K562 (cell line): ENCODE measurements at regions not wholly inside any gene's neighbourhood (a gene's known extent, or its start where the extent isn't known, plus 50 kb on each side); places are given as distances from the start of the nearest gene placed in this dataset.

Source experiments
- ATAC-seq: fragments of 200-7000 bp; cut with Tn5 transposase; 3 replicates; pipeline ENCODE4 v1.9.1; 2020; ENCODE audit warnings: moderate library complexity
- BruUV-seq: library from RNA; stranded (reverse); fragments of 400-500 nt; replicated peaks from 2 replicates; lab custom pipeline; 2021; lab: Mats Ljungman, UMichigan
- CTCF ChIA-PET: fragments of 300-600 bp; formaldehyde crosslinking; extraction: SDS; loops from one replicate; lab custom pipeline; 2021; ENCODE audit warnings: low intra/inter-chr PET ratio; lab: Yijun Ruan, JAX
- POLR2A ChIA-PET: fragments of 300-600, 350-650 bp; sonication (Branson Sonifier 250); formaldehyde crosslinking; extraction: SDS; loops from one replicate; lab custom pipeline; 2021; ENCODE audit warnings: antibody characterized with exemption, inconsistent platforms; lab: Yijun Ruan, JAX
- DNase-seq, 4 experiments: peaks; one replicate each; pipeline versions ENCODE4 v3.0.0 to v3.0.0-alpha.2; 2011 to 2018; ENCODE audit warnings: low spot score in 3 of 4, mixed read lengths in 3 of 4; ENCODE audit errors: extremely low read depth in 1 of 4
- FAIRE-seq: peaks from 2 replicates; lab custom pipeline; 2011; peaks lifted over from hg19 to GRCh38; lab: Jason Lieb, UNC
- H2AFZ ChIP-seq: 2 replicates; pipeline ENCODE4 v1.6.0; 2011; ENCODE audit warnings: low read depth, low read length, control low read depth, inconsistent platforms
- H3K27ac ChIP-seq: fragments of 200-600 bp; 3 replicates; pipeline ENCODE4 v1.8.0; 2011; ENCODE audit warnings: low read depth, mild to moderate bottlenecking, control low read depth, inconsistent platforms, low read length, moderate library complexity, mixed read lengths; ENCODE audit errors: extremely low read depth
- H3K27me3 ChIP-seq, 2 experiments: fragments of 300-600 bp in 1 of 2; 2 replicates in 1 of 2; 3 replicates in 1 of 2; pipeline versions ENCODE4 v1.6.0 to v1.8.0; 2011; ENCODE audit warnings: inconsistent platforms in 2 of 2, low read length in 2 of 2, mild to moderate bottlenecking in 1 of 2, mixed read lengths in 1 of 2, moderate library complexity in 1 of 2; ENCODE audit not compliant: control insufficient read depth in 2 of 2, insufficient read depth in 2 of 2
- H3K36me3 ChIP-seq: fragments of 300-600 bp; 3 replicates; pipeline ENCODE4 v1.8.0; 2011; ENCODE audit warnings: mild to moderate bottlenecking, low read length, inconsistent platforms; ENCODE audit not compliant: control insufficient read depth, insufficient read depth
- H3K4me1 ChIP-seq, 2 experiments: fragments of 200-600 bp in 1 of 2; replicated peaks in 1 of 2; 2 replicates in 1 of 2; 3 replicates in 1 of 2; pipeline versions ENCODE4 v1.5.1 to v1.8.0; 2011; ENCODE audit warnings: inconsistent platforms in 2 of 2, low read length in 2 of 2, mild to moderate bottlenecking in 1 of 2, mixed read lengths in 1 of 2, moderate library complexity in 1 of 2; ENCODE audit not compliant: control insufficient read depth in 2 of 2, insufficient read depth in 2 of 2
- H3K4me2 ChIP-seq: 2 replicates; pipeline ENCODE4 v1.6.1; 2011; ENCODE audit warnings: low read length, control low read depth, inconsistent platforms, mixed read lengths; ENCODE audit not compliant: insufficient read depth
- H3K4me3 ChIP-seq: fragments of 200-600 bp; sonication (generic), shearing (Covaris generic); 2 replicates; pipeline ENCODE4 v1.5.1; 2016; ENCODE audit warnings: control low read depth, inconsistent platforms
- H3K79me2 ChIP-seq: fragments of 200-600 bp; 3 replicates; pipeline ENCODE4 v1.8.0; 2011; ENCODE audit warnings: low read length, inconsistent platforms; ENCODE audit not compliant: control insufficient read depth, insufficient read depth
- H3K9ac ChIP-seq, 2 experiments: 2 replicates each; pipeline versions ENCODE4 v1.6.0 to v1.6.1; 2011; ENCODE audit warnings: low read depth in 2 of 2, low read length in 2 of 2, control low read depth in 1 of 2, inconsistent platforms in 1 of 2, mild to moderate bottlenecking in 1 of 2, mixed read lengths in 1 of 2; ENCODE audit not compliant: insufficient read depth in 1 of 2
- H3K9me1 ChIP-seq: one replicate; pipeline ENCODE4 v1.6.0; 2011; ENCODE audit warnings: inconsistent platforms, mild to moderate bottlenecking, low read length, moderate library complexity; ENCODE audit not compliant: control insufficient read depth, insufficient read depth
- H3K9me3 ChIP-seq: replicated peaks from 2 replicates; pipeline ENCODE4 v1.5.1; 2011; ENCODE audit warnings: low read depth, low read length, inconsistent platforms; ENCODE audit not compliant: control insufficient read depth, insufficient read depth
- H4K20me1 ChIP-seq: replicated peaks from 2 replicates; pipeline ENCODE4 v1.6.1; 2011; ENCODE audit warnings: low read length, inconsistent platforms, mixed read lengths; ENCODE audit not compliant: control insufficient read depth, insufficient read depth
- CCAR2 ChIP-seq: fragments of 200-400 bp; formaldehyde crosslinking; IDR thresholded peaks from 2 replicates; pipeline ENCODE4 v1.6.1; 2017; ENCODE audit warnings: mild to moderate bottlenecking, low read depth, low read length
- DIDO1 ChIP-seq: fragments of 450-650 bp; IDR thresholded peaks from 2 replicates; pipeline ENCODE4 v1.6.1; 2016; ENCODE audit warnings: low read depth, missing biosample characterization, missing genetic modification characterization
- HOMEZ ChIP-seq: fragments of 250-450 bp; sonication (Bioruptor Pico); IDR thresholded peaks from 2 replicates; pipeline ENCODE4 v1.4.0; 2020; ENCODE audit warnings: mild to moderate bottlenecking, moderate library complexity
- ILK ChIP-seq: fragments of 450-650 bp; IDR thresholded peaks from 2 replicates; pipeline ENCODE4 v1.6.1; 2016; ENCODE audit warnings: missing genetic modification characterization, low read depth, mild to moderate bottlenecking, missing compliant biosample characterization, moderate library complexity, borderline replicate concordance
- LCOR ChIP-seq: sonication (generic); formaldehyde crosslinking; IDR thresholded peaks from 2 replicates; pipeline ENCODE4 v1.8.0; 2022; ENCODE audit warnings: mild to moderate bottlenecking, missing genetic modification reagents
- MAFG ChIP-seq: fragments of 450-650 bp; conservative IDR thresholded peaks from 2 replicates; pipeline ENCODE4 v1.6.1; 2016; ENCODE audit warnings: missing genetic modification characterization, missing compliant biosample characterization
- NR4A1 ChIP-seq, 2 experiments: fragments of 250-450 bp in 1 of 2; fragments of 450-650 bp in 1 of 2; sonication (Bioruptor Pico) in 1 of 2; IDR thresholded peaks; 2 replicates each; pipeline versions ENCODE4 v1.4.0 to v1.6.1; 2016 to 2020; ENCODE audit warnings: mild to moderate bottlenecking in 2 of 2, missing compliant biosample characterization in 1 of 2, missing genetic modification characterization in 1 of 2, moderate library complexity in 1 of 2
- PHF20 ChIP-seq: fragments of 450-650 bp; IDR thresholded peaks from 2 replicates; pipeline ENCODE4 v1.6.1; 2018; ENCODE audit not compliant: partially characterized antibody
- RFX1 ChIP-seq: fragments of 450-650 bp; IDR thresholded peaks from 2 replicates; pipeline ENCODE4 v1.6.1; 2016; ENCODE audit warnings: mild to moderate bottlenecking, moderate library complexity
- ZNF75A ChIP-seq: fragments of 450-650 bp; formaldehyde crosslinking; IDR thresholded peaks from 2 replicates; pipeline ENCODE4 v1.4.0; 2020; ENCODE audit warnings: mild to moderate bottlenecking
- WGBS: fragments of 100-300 bp; shearing (Covaris generic); methylation state at CpG from one replicate; pipeline ENCODE4 v1.1.6; 2016; ENCODE audit warnings: low coverage, mixed read lengths; ENCODE audit not compliant: insufficient coverage; ENCODE audit errors: missing lambda C conversion rate; 5-methylcytosine and 5-hydroxymethylcytosine counted together
- in situ Hi-C: fragments of 300-500 bp; cut with MboI; formaldehyde crosslinking; loops from 4 replicates; pipeline ENCODE4 v1.15.0; 2018; ENCODE audit warnings: inconsistent platforms, mixed read lengths
- intact Hi-C: fragments of 100-400 bp; cut with micrococcal nuclease; formaldehyde crosslinking; loops from 2 replicates; pipeline ENCODE4 v1.14.2; 2022

GRCh38 chr13:34777914-34778303 is 164.2 kb upstream of the NBEA start:
- Histone ChIP-seq H3K27ac (no peak overlapping the region), H3K4me1 (no peaks in the 10 kb centered on the region), H2AFZ (no peak overlapping the region), H3K27me3 (no peaks in the 10 kb centered on the region), H3K79me2 (no peaks in the 10 kb centered on the region), H3K9me3 (no peaks in the 10 kb centered on the region), H3K4me3 (no peak overlapping the region), H3K36me3 (no peaks in the 10 kb centered on the region), H4K20me1 (no peaks in the 10 kb centered on the region), H3K9me1 (no peaks in the 10 kb centered on the region), H3K9ac (no peak overlapping the region), H3K4me2 (no peak overlapping the region)
- ChIA-PET CTCF (no interaction called here), POLR2A (no interaction called here)
- no TSS peak for BruUV-seq
- FAIRE-seq (no peak), DNase-seq (no peak), ATAC-seq (no peak)
- in situ Hi-C loops, result no loop called here
- intact Hi-C loops, result no loop called here
- TF ChIP-seq MAFG (tag), result no peak
- TF ChIP-seq ILK (tag), result no peak
- no peak for TF ChIP-seq DIDO1 (tag)
- TF ChIP-seq HOMEZ (CRISPR knock-in tag), result no peak
- 6% methylated on average over 5 of the region's 5 CpGs for WGBS

- H3K36me3 ChIP-seq, result no peaks in the 10 kb centered on the region
- TF ChIP-seq PHF20 (no peak), RFX1 (peak; percentile 8; the same call in 1 of the 2 replicates), ZNF75A (CRISPR knock-in tag) (no peak), NR4A1 (CRISPR knock-in tag; IDR thresholded peaks at IDR 0.05) (no peak), NR4A1 (tag; IDR thresholded peaks at IDR 0.05) (no peak), CCAR2 (no peak), LCOR (no peak)
- no peak overlapping the region for H2AFZ ChIP-seq
- H3K27me3 ChIP-seq, result no peaks in the 10 kb centered on the region
- POLR2A ChIA-PET, result no interaction called here
- no peak for FAIRE-seq
- H3K79me2 ChIP-seq, result no peaks in the 10 kb centered on the region
- no TSS peak for BruUV-seq
- CTCF ChIA-PET, result no interaction called here
- H3K9ac ChIP-seq, result no peak overlapping the region
- peak in 1 of 4 experiments; percentile 0 for DNase-seq
- no peak for ATAC-seq
- in situ Hi-C loops (no loop called here), intact Hi-C loops (no loop called here)
- no peak overlapping the region for H3K4me2 ChIP-seq
- no peaks in the 10 kb centered on the region for H4K20me1 ChIP-seq
- no peaks in the 10 kb centered on the region for H3K9me1 ChIP-seq
- 0% methylated on average over 4 of the region's 6 CpGs for WGBS
- H3K4me1 ChIP-seq, result no peaks in the 10 kb centered on the region
- no peaks in the 10 kb centered on the region for H3K9me3 ChIP-seq
- no peak overlapping the region for H3K4me3 ChIP-seq
- no peak overlapping the region for H3K27ac ChIP-seq
These were observed 162.9 kb upstream of the NBEA start for GRCh38 chr13:34779171-34779570.
